Panc1 (cell line): ENCODE measurements at regions not wholly inside any gene's neighbourhood (a gene's known extent, or its start where the extent isn't known, plus 50 kb on each side); places are given as distances from the start of the nearest gene placed in this dataset.
"Not testable (repeated sequence)": the region's sequence is repeated elsewhere in the genome, so short reads cannot be mapped to it uniquely, and the experiment has no call there.

ENCODE experiments used
- ATAC-seq: fragments of 200-7000 bp; cut with Tn5 transposase; 2 replicates; pipeline ENCODE4 v1.9.1; 2020; ENCODE audit warnings: mild to moderate bottlenecking, moderate library complexity
- BruUV-seq: library from RNA; stranded (reverse); fragments of 400-500 nt; replicated peaks from 2 replicates; lab custom pipeline; 2021; lab: Mats Ljungman, UMichigan
- CTCF ChIA-PET: fragments of 300-600 bp; sonication (Branson Sonifier 250); formaldehyde crosslinking; loops from one replicate; lab custom pipeline; 2022; ENCODE audit warnings: antibody characterized with exemption; lab: Charles Lee
- POLR2A ChIA-PET: fragments of 300-600 bp; sonication (Branson Sonifier 250); formaldehyde crosslinking; loops from one replicate; lab custom pipeline; 2022; ENCODE audit warnings: antibody characterized with exemption; lab: Charles Lee
- DNase-seq: peaks from one replicate; pipeline ENCODE4 v3.0.0-alpha.2; 2010; ENCODE audit warnings: low read depth, low spot score
- H3K27ac ChIP-seq: 2 replicates; pipeline ENCODE4 v1.5.1; 2011; ENCODE audit warnings: mild to moderate bottlenecking, low read length, inconsistent platforms
- H3K27me3 ChIP-seq: fragments of 200-500 bp; sonication (Bioruptor generic); 2 replicates; pipeline ENCODE4 v1.6.0; 2014; ENCODE audit warnings: low read length, inconsistent platforms; ENCODE audit not compliant: control insufficient read depth, insufficient read depth
- H3K36me3 ChIP-seq: fragments of 200-500 bp; sonication (Bioruptor generic); 2 replicates; pipeline ENCODE4 v1.5.1; 2014; ENCODE audit warnings: inconsistent platforms, mild to moderate bottlenecking, low read length, moderate library complexity; ENCODE audit not compliant: control insufficient read depth, insufficient read depth
- H3K4me1 ChIP-seq: 2 replicates; pipeline ENCODE4 v1.5.1; 2011; ENCODE audit warnings: inconsistent platforms, mild to moderate bottlenecking, low read length, moderate library complexity; ENCODE audit not compliant: control insufficient read depth, insufficient read depth
- H3K4me3 ChIP-seq, 2 experiments: 2 replicates each; pipeline ENCODE4 v1.5.1; 2011 to 2012; ENCODE audit warnings: low read depth in 2 of 2, low read length in 2 of 2, mild to moderate bottlenecking in 2 of 2, inconsistent platforms in 1 of 2, moderate library complexity in 1 of 2
- H3K9me3 ChIP-seq: fragments of 200-500 bp; sonication (Bioruptor generic); 2 replicates; pipeline ENCODE4 v1.5.1; 2014; ENCODE audit warnings: low read depth, mild to moderate bottlenecking, inconsistent platforms, low read length, moderate library complexity; ENCODE audit not compliant: control insufficient read depth, insufficient read depth
- POLR2AphosphoS5 ChIP-seq: IDR thresholded peaks from 2 replicates; pipeline ENCODE4 v1.6.1; 2012; ENCODE audit warnings: mild to moderate bottlenecking, low read depth, low read length, moderate library complexity
- REST ChIP-seq, 2 experiments: IDR thresholded peaks; 2 replicates each; pipeline ENCODE4 v1.6.1; 2011 to 2012; ENCODE audit warnings: low read depth in 2 of 2, control low read depth in 1 of 2, low read length in 1 of 2, mild to moderate bottlenecking in 1 of 2, moderate library complexity in 1 of 2; ENCODE audit not compliant: insufficient read depth in 1 of 2
- SIN3A ChIP-seq: IDR thresholded peaks from 2 replicates; pipeline ENCODE4 v1.6.1; 2012; ENCODE audit warnings: low read depth, mild to moderate bottlenecking, low read length, moderate library complexity, borderline replicate concordance; ENCODE audit not compliant: insufficient read depth
- TCF7L2 ChIP-seq: IDR thresholded peaks from 2 replicates; pipeline ENCODE4 v1.6.1; 2011; ENCODE audit warnings: mild to moderate bottlenecking, low read depth, low read length, inconsistent platforms
- in situ Hi-C: cut with HindIII; loops from 2 replicates; pipeline ENCODE4 v1.10.0; 2016; ENCODE audit warnings: low sequenced_read_pairs, low pct_unique_long_range_greater_than_20kb
- intact Hi-C: fragments of 100-400 bp; cut with micrococcal nuclease; formaldehyde crosslinking; loops from one replicate; pipeline ENCODE4 v1.10.0; 2022; ENCODE audit not compliant: unreplicated experiment
- TF ChIP-seq, protein P1 (sequence below): fragments of 450-650 bp; IDR thresholded peaks from 2 replicates; pipeline ENCODE4 v1.5.1; 2017; ENCODE audit warnings: mild to moderate bottlenecking

GRCh38 chr4:177494791-177495190 lies 52.6 kb upstream of the AGA start:
- Histone ChIP-seq H3K27me3 (no peaks in the 10 kb centered on the region), H3K4me3 (no peak overlapping the region), H3K27ac (no peak overlapping the region), H3K36me3 (no peaks in the 10 kb centered on the region), H3K9me3 (no peaks in the 10 kb centered on the region), H3K4me1 (no peaks in the 10 kb centered on the region)
- no TSS peak for BruUV-seq
- intact Hi-C loops: no loop called here
- DNase-seq: no peak
- CTCF ChIA-PET: no interaction called here
- no peak for TF ChIP-seq REST (IDR thresholded peaks at IDR 0.05; ENCODE audit: insufficient read depth in 1 of 2, low read depth in 2 of 2, low read length in 1 of 2)
- no peak for TF ChIP-seq POLR2AphosphoS5
- no peak for TF ChIP-seq TCF7L2
- TF ChIP-seq, protein P1, sequence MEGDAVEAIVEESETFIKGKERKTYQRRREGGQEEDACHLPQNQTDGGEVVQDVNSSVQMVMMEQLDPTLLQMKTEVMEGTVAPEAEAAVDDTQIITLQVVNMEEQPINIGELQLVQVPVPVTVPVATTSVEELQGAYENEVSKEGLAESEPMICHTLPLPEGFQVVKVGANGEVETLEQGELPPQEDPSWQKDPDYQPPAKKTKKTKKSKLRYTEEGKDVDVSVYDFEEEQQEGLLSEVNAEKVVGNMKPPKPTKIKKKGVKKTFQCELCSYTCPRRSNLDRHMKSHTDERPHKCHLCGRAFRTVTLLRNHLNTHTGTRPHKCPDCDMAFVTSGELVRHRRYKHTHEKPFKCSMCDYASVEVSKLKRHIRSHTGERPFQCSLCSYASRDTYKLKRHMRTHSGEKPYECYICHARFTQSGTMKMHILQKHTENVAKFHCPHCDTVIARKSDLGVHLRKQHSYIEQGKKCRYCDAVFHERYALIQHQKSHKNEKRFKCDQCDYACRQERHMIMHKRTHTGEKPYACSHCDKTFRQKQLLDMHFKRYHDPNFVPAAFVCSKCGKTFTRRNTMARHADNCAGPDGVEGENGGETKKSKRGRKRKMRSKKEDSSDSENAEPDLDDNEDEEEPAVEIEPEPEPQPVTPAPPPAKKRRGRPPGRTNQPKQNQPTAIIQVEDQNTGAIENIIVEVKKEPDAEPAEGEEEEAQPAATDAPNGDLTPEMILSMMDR: no peak
- TF ChIP-seq SIN3A: no peak
- POLR2A ChIA-PET: no interaction called here
- in situ Hi-C loops: no loop called here
- no peak for ATAC-seq

- POLR2A ChIA-PET: not testable (repeated sequence)
Observed at GRCh38 chr4:177495626-177496025, 53.4 kb upstream of the AGA start.

DNA sequence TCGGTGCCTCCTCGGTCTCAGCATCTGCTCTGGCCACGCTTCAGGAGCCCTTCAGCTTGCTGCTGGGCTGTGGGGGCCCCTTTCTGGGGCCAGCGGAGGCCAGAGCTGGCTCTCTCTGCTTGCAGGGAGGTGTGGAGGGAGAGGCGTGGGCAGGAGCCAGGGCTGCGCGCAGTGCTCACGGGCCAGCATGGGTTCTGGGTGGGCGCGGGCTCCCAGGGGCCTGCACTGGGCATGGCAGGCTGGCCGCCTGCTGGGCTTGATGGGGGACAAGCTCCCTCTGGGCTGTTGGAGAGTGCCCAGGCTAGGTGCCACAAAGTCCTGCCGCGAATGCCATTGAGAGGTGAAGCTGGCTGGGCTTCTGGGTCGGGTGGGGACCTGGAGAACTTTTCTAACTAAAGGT lies 57.3 kb upstream of the AGA start:
- no peaks in the 10 kb centered on the region for H3K9me3 ChIP-seq
- no peak for TF ChIP-seq POLR2AphosphoS5
- TF ChIP-seq SIN3A: no peak
- no peak for TF ChIP-seq TCF7L2
- TF ChIP-seq, protein P1: no peak
- TF ChIP-seq REST (IDR thresholded peaks at IDR 0.05; ENCODE audit: insufficient read depth in 1 of 2, low read depth in 2 of 2, low read length in 1 of 2): no peak
- no TSS peak for BruUV-seq
- no peak overlapping the region for H3K27ac ChIP-seq
- no peak for ATAC-seq
- H3K27me3 ChIP-seq: no peaks in the 10 kb centered on the region
- in situ Hi-C loops: no loop called here
- no peaks in the 10 kb centered on the region for H3K4me1 ChIP-seq
- no peak overlapping the region for H3K4me3 ChIP-seq
- POLR2A ChIA-PET: no interaction called here
- CTCF ChIA-PET: no interaction called here
- no peaks in the 10 kb centered on the region for H3K36me3 ChIP-seq
- no peak for DNase-seq
- intact Hi-C loops: no loop called here

More at GRCh38 chr4:177495626-177496025, 53.4 kb upstream of the AGA start:
- ATAC-seq, H3K4me1 ChIP-seq, DNase-seq, in situ Hi-C loops, H3K36me3 ChIP-seq, H3K9me3 ChIP-seq, BruUV-seq, CTCF ChIA-PET, H3K27me3 ChIP-seq, H3K4me3 ChIP-seq, H3K27ac ChIP-seq, intact Hi-C loops: not testable (repeated sequence)
